ENCODE measurements at regions not wholly inside any gene's neighbourhood (a gene's known extent, or its start where the extent isn't known, plus 50 kb on each side); places are given as distances from the start of the nearest gene placed in this dataset.

DNA sequence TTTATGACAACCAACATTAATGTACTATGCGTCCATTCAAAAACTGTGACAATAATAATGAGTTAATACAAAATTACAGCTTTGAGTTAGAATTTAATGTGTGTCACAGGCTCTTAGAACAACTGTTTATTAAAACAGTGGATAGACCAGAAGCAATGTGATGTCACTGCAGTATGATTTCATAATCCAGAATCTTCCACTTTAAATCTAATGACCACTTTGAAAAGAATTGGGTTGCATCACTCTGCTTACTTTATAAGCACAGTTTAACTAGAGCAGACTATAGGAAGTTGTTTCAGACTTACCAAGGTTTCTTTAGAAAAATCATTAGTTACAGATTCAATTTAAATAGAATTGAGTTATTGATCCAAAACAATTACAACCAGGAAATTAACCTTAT lies 758.5 kb downstream of the KCTD8 start:
- H3K4me1 ChIP-seq (ENCODE audit: control insufficient read depth, extremely low read depth, insufficient read depth, low read length), result no peaks in the 10 kb centered on the region
- H3K27me3 ChIP-seq (ENCODE audit: control insufficient read depth in 2 of 2, insufficient read depth in 2 of 2, low read length in 2 of 2), result no peaks in the 10 kb centered on the region
- no peaks in the 10 kb centered on the region for H3K36me3 ChIP-seq (ENCODE audit: control insufficient read depth in 2 of 2, extremely low read depth in 1 of 2, insufficient read depth in 2 of 2, low read length in 2 of 2)
- H3K9me3 ChIP-seq (replicated peaks; ENCODE audit: control insufficient read depth, insufficient read depth, low read length), result no peaks in the 10 kb centered on the region
- dilution Hi-C loops (cut with MboI; ENCODE audit: extremely low pct_ligation_motif_present, low sequenced_read_pairs) (no loop called here), intact Hi-C loops (cut with micrococcal nuclease) (no loop called here)
- POLR2A ChIA-PET, result no interaction called here
- no peaks in the 10 kb centered on the region for H3K9me1 ChIP-seq (replicated peaks; ENCODE audit: control insufficient read depth, extremely low read depth, insufficient read depth, low read length)
- FAIRE-seq (no peak), DNase-seq (ENCODE audit: low read depth, low spot score) (no peak)
- H3K79me2 ChIP-seq (ENCODE audit: control insufficient read depth, insufficient read depth, low read length), result no peaks in the 10 kb centered on the region
- TF ChIP-seq MYC (IDR thresholded peaks at IDR 0.05; ENCODE audit: low read depth, low read length), result no peak
- no peak for TF ChIP-seq FOS (IDR thresholded peaks at IDR 0.05; ENCODE audit: borderline replicate concordance, insufficient read depth, low read length)
- TF ChIP-seq EZH2 (IDR thresholded peaks at IDR 0.05; ENCODE audit: borderline replicate concordance, low read depth, low read length, severe bottlenecking), result no peak
- no peak for TF ChIP-seq GATA2 (IDR thresholded peaks at IDR 0.05; ENCODE audit: insufficient read depth, insufficient read length, low read depth, low read length)
- TF ChIP-seq POLR2A (IDR thresholded peaks at IDR 0.05; ENCODE audit: low read depth, low read length), result no peak
- TF ChIP-seq POLR2AphosphoS5 (IDR thresholded peaks at IDR 0.05; ENCODE audit: insufficient read depth, low read depth, low read length), result no peak
- TF ChIP-seq MAX (IDR thresholded peaks at IDR 0.05; ENCODE audit: insufficient read depth, insufficient read length), result no peak
- no peak overlapping the region for H3K9ac ChIP-seq (replicated peaks; ENCODE audit: extremely low read depth, insufficient read depth, low read length)
- H2AFZ ChIP-seq (ENCODE audit: low read depth, low read length), result no peak overlapping the region
- H4K20me1 ChIP-seq (replicated peaks; ENCODE audit: control insufficient read depth, extremely low read depth, insufficient read depth, low read length), result no peaks in the 10 kb centered on the region
- H3K4me2 ChIP-seq (ENCODE audit: insufficient read depth, low read length), result no peak overlapping the region
- BruUV-seq (replicated peaks), result no TSS peak
- H3K4me3 ChIP-seq (replicated peaks in 1 of 3; ENCODE audit: insufficient read depth in 1 of 3, low read depth in 1 of 3, low read length in 3 of 3), result no peak overlapping the region
- CTCF ChIA-PET, result no interaction called here
- no peak overlapping the region for H3K27ac ChIP-seq (ENCODE audit: insufficient read depth, low read depth, low read length)

DNA sequence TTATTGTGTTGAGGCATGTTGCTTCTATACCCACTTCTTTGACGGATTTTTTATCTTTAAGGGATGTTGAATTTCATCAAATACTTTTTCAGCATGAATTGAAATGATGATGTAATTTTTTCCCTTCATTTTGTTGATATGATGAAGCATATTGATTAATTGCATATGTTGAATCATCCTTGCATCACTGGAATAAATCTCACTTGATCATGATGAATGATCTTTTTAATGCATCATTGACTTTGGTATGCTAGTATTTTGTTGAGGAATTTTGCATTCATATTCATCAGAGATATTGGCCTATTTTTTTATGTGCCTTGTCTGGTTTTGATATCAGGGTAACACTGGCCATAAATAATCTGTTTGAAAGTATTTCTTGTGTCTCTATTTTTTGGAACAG lies 754.7 kb downstream of the KCTD8 start:
- Histone ChIP-seq H3K9me3 (replicated peaks; ENCODE audit: control insufficient read depth, insufficient read depth, low read length) (no peaks in the 10 kb centered on the region), H3K27ac (ENCODE audit: insufficient read depth, low read depth, low read length) (no peak overlapping the region), H3K4me2 (ENCODE audit: insufficient read depth, low read length) (no peak overlapping the region), H3K4me1 (ENCODE audit: control insufficient read depth, extremely low read depth, insufficient read depth, low read length) (no peaks in the 10 kb centered on the region), H3K79me2 (ENCODE audit: control insufficient read depth, insufficient read depth, low read length) (no peaks in the 10 kb centered on the region), H3K9me1 (replicated peaks; ENCODE audit: control insufficient read depth, extremely low read depth, insufficient read depth, low read length) (no peaks in the 10 kb centered on the region), H3K9ac (replicated peaks; ENCODE audit: extremely low read depth, insufficient read depth, low read length) (no peak overlapping the region), H2AFZ (ENCODE audit: low read depth, low read length) (no peak overlapping the region), H3K27me3 (ENCODE audit: control insufficient read depth in 2 of 2, insufficient read depth in 2 of 2, low read length in 2 of 2) (no peaks in the 10 kb centered on the region), H3K36me3 (ENCODE audit: control insufficient read depth in 2 of 2, extremely low read depth in 1 of 2, insufficient read depth in 2 of 2, low read length in 2 of 2) (no peaks in the 10 kb centered on the region), H4K20me1 (replicated peaks; ENCODE audit: control insufficient read depth, extremely low read depth, insufficient read depth, low read length) (no peaks in the 10 kb centered on the region), H3K4me3 (replicated peaks in 1 of 3; ENCODE audit: insufficient read depth in 1 of 3, low read depth in 1 of 3, low read length in 3 of 3) (no peak overlapping the region)
- intact Hi-C loops (cut with micrococcal nuclease), result no loop called here
- dilution Hi-C loops (cut with MboI; ENCODE audit: extremely low pct_ligation_motif_present, low sequenced_read_pairs), result no loop called here
- BruUV-seq (replicated peaks), result no TSS peak
- no peak for FAIRE-seq
- no peak for DNase-seq (ENCODE audit: low read depth, low spot score)
- no peak for TF ChIP-seq EZH2 (IDR thresholded peaks at IDR 0.05; ENCODE audit: borderline replicate concordance, low read depth, low read length, severe bottlenecking)
- no peak for TF ChIP-seq FOS (IDR thresholded peaks at IDR 0.05; ENCODE audit: borderline replicate concordance, insufficient read depth, low read length)
- TF ChIP-seq MAX (IDR thresholded peaks at IDR 0.05; ENCODE audit: insufficient read depth, insufficient read length), result no peak
- no peak for TF ChIP-seq POLR2AphosphoS5 (IDR thresholded peaks at IDR 0.05; ENCODE audit: insufficient read depth, low read depth, low read length)
- no peak for TF ChIP-seq POLR2A (IDR thresholded peaks at IDR 0.05; ENCODE audit: low read depth, low read length)
- no peak for TF ChIP-seq JUN (IDR thresholded peaks at IDR 0.05; ENCODE audit: borderline replicate concordance, insufficient read depth, insufficient read length, low read depth)
- TF ChIP-seq MYC (IDR thresholded peaks at IDR 0.05; ENCODE audit: low read depth, low read length), result no peak
- TF ChIP-seq GATA2 (IDR thresholded peaks at IDR 0.05; ENCODE audit: insufficient read depth, insufficient read length, low read depth, low read length), result no peak
- POLR2A ChIA-PET, result no interaction called here
- CTCF ChIA-PET, result no interaction called here
